ENCODE measurements at regions not wholly inside any gene's neighbourhood (a gene's known extent, or its start where the extent isn't known, plus 50 kb on each side); places are given as distances from the start of the nearest gene placed in this dataset.

DNA sequence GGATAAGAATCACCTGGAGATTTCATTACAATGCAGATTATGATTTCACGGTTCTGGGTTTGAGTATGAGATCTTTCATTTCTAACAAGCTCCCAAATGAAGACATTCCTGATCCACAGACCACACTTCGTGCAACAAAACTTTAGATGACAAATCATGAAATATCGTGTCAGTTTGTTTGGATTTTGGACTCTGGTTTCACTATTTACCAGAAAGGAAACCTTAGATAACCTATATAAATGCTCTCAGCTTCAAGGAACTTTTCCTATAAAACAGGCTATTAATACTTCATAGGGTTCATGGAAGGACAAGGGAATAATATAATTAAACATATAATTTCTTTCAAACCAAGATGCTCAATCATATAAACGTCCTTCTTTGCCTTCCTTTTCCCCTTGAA is 930.5 kb upstream of the SLC10A2 start:
- no peak overlapping the region for H4K91ac ChIP-seq (replicated peaks; ENCODE audit: insufficient read length, low read length)
- no peak overlapping the region for H3K56ac ChIP-seq (replicated peaks; ENCODE audit: insufficient read length, low read depth, low read length)
- H3K79me1 ChIP-seq (ENCODE audit: low read depth, low read length) = no peaks in the 10 kb centered on the region
- POLR2A ChIA-PET (ENCODE audit: partially characterized antibody) = no interaction called here
- no peaks in the 10 kb centered on the region for H3K4me1 ChIP-seq (replicated peaks in 1 of 4; ENCODE audit: control insufficient read depth in 3 of 4, insufficient read depth in 4 of 4, low read length in 3 of 4)
- WGBS, 2 experiments (ENCODE audit: extremely low coverage in 1 of 2, insufficient coverage in 1 of 2, insufficient read length in 1 of 2, insufficient replicate concordance in 2 of 2, low coverage in 1 of 2, low lambda C conversion rate in 2 of 2, missing lambda C conversion rate in 1 of 2) = 87% methylated on average over 4 of the region's 4 CpGs; no CpG with 5 or more reads in 1 of the 2 experiments
- H3K9me3 ChIP-seq (ENCODE audit: insufficient read depth in 2 of 2, low read depth in 1 of 2, low read length in 1 of 2) = no peaks in the 10 kb centered on the region
- CTCF ChIA-PET (ENCODE audit: partially characterized antibody) = no interaction called here
- H2BK20ac ChIP-seq (ENCODE audit: low read length) = no peak overlapping the region
- no peak overlapping the region for H2BK120ac ChIP-seq (replicated peaks; ENCODE audit: low read depth, low read length)
- no peak overlapping the region for H3K9ac ChIP-seq (replicated peaks in 1 of 4; ENCODE audit: extremely low read depth in 1 of 4, low read depth in 3 of 4, low read length in 3 of 4)
- H4K8ac ChIP-seq (ENCODE audit: extremely low read depth, insufficient read depth, low read length) = no peak overlapping the region
- H3K23ac ChIP-seq (ENCODE audit: insufficient read length) = no peak overlapping the region
- no peak for DNase-seq (ENCODE audit: low read depth in 1 of 2, low spot score in 2 of 2)
- FAIRE-seq = no peak
- no peaks in the 10 kb centered on the region for H3K27me3 ChIP-seq (replicated peaks in 1 of 4; ENCODE audit: control insufficient read depth in 3 of 4, extremely low read depth in 1 of 4, insufficient read depth in 3 of 4, low read length in 3 of 4)
- H3K14ac ChIP-seq (ENCODE audit: insufficient read length) = no peak overlapping the region
- H3K4me3 ChIP-seq (ENCODE audit: extremely low read depth in 1 of 4, insufficient read depth in 2 of 4, low read depth in 3 of 4, low read length in 4 of 4) = no peak overlapping the region
- no peaks in the 10 kb centered on the region for H4K20me1 ChIP-seq (replicated peaks in 1 of 2; ENCODE audit: control insufficient read depth in 1 of 2, insufficient read depth in 2 of 2, low read length in 2 of 2)
- no peak overlapping the region for H3K18ac ChIP-seq (ENCODE audit: extremely low read depth, low read length)
- no peak overlapping the region for H3K27ac ChIP-seq (ENCODE audit: low read depth, low read length)
- H2BK15ac ChIP-seq (ENCODE audit: low read length) = no peak overlapping the region
- H2BK12ac ChIP-seq (ENCODE audit: low read depth, low read length) = no peak overlapping the region
- no peak overlapping the region for H3K4me2 ChIP-seq (ENCODE audit: insufficient read depth in 1 of 2, low read depth in 2 of 2, low read length in 2 of 2)
- H4K5ac ChIP-seq (ENCODE audit: insufficient read length, low read depth, low read length) = no peak overlapping the region
- H2BK5ac ChIP-seq (ENCODE audit: low read depth, low read length) = no peak overlapping the region
- no peak overlapping the region for H2AK5ac ChIP-seq (ENCODE audit: low read depth, low read length)
- no peaks in the 10 kb centered on the region for H3K36me3 ChIP-seq (ENCODE audit: control insufficient read depth in 2 of 4, insufficient read depth in 4 of 4, low read length in 3 of 4)
- H3K79me2 ChIP-seq (ENCODE audit: control insufficient read depth in 1 of 2, insufficient read depth in 2 of 2, low read length in 2 of 2) = no peaks in the 10 kb centered on the region
- H3K4ac ChIP-seq (replicated peaks; ENCODE audit: insufficient read length, low read depth, low read length) = no peak overlapping the region
- no peaks in the 10 kb centered on the region for H3K23me2 ChIP-seq (ENCODE audit: low read depth, low read length)
- no peak overlapping the region for H2AFZ ChIP-seq (ENCODE audit: low read length)
- no peak for TF ChIP-seq HDAC6 (IDR thresholded peaks at IDR 0.05; ENCODE audit: low read depth, low read length)
- no peak for TF ChIP-seq RNF2 (IDR thresholded peaks at IDR 0.05; ENCODE audit: borderline replicate concordance, low read depth, low read length, missing control alignments, poor library complexity, severe bottlenecking)
- no peak for TF ChIP-seq RBBP5 (IDR thresholded peaks at IDR 0.05; ENCODE audit: borderline replicate concordance, low read depth, low read length)
- no peak for TF ChIP-seq RXRA (IDR thresholded peaks at IDR 0.05; ENCODE audit: insufficient read depth, low read depth, low read length)
- TF ChIP-seq NANOG (IDR thresholded peaks at IDR 0.05; ENCODE audit: insufficient read depth, low read depth, low read length, poor library complexity, severe bottlenecking) = no peak
- no peak for TF ChIP-seq MAFK (IDR thresholded peaks at IDR 0.05; ENCODE audit: low read depth, low read length)
- TF ChIP-seq SIX5 (IDR thresholded peaks at IDR 0.05; ENCODE audit: low read depth, low read length) = no peak
- no peak for TF ChIP-seq CTBP2 (IDR thresholded peaks at IDR 0.05; ENCODE audit: borderline replicate concordance, insufficient read depth, insufficient read length, low read length)
- TF ChIP-seq KDM5A (IDR thresholded peaks at IDR 0.05; ENCODE audit: low read length) = no peak
- no peak for TF ChIP-seq SP4 (IDR thresholded peaks at IDR 0.05; ENCODE audit: low read length)
- TF ChIP-seq SRF (IDR thresholded peaks at IDR 0.05; ENCODE audit: low read depth, low read length) = no peak
- TF ChIP-seq BACH1 (IDR thresholded peaks at IDR 0.05; ENCODE audit: low read length) = no peak
- no peak for TF ChIP-seq SP1 (IDR thresholded peaks at IDR 0.05; ENCODE audit: low read depth, low read length)
